SHP77 treated with DMSO at 0.1 percent for 48 hours (cell line): ENCODE measurements at regions not wholly inside any gene's neighbourhood (a gene's known extent, or its start where the extent isn't known, plus 50 kb on each side); places are given as distances from the start of the nearest gene placed in this dataset.

Source experiments
- DNase-seq: peaks from one replicate; lab custom pipeline; 2025; lab: John Stamatoyannopoulos, UW

DNA sequence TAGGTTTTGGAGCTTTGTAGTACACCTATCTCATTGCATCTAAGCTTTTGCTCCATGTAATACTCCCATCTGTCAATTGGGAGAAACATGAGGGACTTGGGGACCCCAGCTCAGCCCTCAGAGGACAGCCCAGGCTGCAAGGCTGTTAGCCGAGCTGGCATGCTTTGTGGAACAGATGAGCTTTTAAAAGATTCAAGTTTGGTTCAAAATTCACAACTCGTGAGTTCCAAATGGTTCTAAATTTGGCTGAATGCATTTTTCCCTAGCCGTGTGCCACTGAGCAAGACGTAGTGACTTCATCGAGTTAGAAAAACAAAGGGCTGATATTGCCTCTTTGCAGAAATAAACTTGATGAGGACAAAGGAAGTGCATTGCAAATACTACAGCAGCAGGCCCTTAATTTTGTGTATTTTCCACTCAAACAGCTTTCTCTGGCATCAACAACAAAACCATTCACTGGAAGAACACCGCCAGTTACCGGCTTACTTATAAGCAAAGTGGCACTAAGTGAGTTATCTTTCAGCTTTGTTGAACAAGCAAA lies 165.0 kb upstream of the HS3ST1 start:
- DNase-seq: no peak

DNA sequence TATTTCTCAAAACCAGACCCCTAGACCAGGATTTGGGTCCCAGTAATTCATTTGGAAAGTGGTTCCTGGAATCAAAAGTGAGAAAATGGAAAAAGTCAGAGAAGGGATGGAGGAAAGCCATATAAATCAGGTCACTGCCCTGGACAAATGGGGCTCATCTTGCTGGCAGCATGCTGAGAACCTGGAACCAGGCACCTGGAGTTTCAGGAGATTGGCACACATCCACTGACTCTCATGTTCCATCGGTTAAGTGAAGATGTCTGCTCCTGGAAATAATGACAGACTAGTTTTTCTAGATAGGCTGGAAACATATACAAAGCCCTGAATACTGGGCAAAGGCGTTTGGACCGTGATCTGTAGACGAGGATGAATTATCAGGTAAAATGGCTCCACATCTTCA lies 163.6 kb upstream of the HS3ST1 start:
- no peak for DNase-seq

DNA sequence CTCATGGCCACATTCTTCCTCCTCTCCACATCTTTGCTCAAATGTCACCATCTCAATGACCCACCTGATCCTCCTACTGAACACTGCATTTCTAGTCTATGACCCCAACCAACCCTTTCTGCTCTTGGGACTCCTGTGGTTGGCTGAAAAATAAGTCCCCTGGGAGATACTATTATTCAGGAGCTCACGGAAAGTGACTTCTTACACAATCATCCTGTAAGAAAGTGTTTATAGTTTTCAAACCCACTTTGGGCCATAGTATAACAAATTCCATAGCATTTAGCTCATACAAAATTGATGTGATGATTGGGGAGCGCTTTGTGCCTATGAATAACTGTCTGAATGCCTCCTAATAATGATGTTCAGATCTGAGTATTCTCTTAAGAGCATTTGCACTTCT lies 161.4 kb upstream of the HS3ST1 start:
- no peak for DNase-seq

DNA sequence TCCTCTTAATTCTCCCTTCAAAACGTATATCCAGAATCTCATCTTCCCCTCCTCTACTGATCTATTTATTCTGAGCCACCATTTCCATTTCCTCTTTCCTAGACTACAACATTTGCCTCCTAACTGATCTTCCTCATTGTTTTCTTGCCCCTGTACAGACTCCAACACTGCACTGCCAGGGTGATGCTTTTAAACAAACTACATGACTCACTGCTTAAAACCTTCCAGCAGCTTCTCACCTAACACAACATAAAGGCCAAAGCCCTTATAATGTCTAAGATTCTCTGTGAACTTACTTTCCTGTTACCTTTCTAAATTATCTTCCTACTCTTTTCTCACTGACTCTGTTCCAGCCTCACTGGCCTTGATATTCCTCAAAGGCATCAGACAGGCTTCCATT lies 161.0 kb upstream of the HS3ST1 start:
- DNase-seq: no peak

DNA sequence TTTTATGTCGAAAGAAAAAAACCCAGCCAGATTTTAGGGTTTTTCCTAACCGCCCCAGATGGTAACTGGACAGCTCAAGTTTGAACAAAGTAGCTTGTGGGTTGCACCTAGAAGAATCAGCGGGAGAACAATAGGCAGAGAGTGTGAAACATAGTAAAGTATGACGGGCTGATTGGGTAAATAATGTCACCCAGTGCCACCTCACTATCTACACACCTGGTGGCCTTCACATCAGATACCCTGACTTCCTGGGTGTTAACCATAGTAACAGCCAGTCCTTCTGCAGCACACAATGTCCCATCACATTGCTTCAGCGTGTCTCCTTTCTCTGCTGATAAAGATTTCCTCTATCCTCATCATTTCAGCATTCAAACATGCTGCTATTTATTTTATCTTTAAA lies 159.1 kb upstream of the HS3ST1 start:
- DNase-seq: no peak

DNA sequence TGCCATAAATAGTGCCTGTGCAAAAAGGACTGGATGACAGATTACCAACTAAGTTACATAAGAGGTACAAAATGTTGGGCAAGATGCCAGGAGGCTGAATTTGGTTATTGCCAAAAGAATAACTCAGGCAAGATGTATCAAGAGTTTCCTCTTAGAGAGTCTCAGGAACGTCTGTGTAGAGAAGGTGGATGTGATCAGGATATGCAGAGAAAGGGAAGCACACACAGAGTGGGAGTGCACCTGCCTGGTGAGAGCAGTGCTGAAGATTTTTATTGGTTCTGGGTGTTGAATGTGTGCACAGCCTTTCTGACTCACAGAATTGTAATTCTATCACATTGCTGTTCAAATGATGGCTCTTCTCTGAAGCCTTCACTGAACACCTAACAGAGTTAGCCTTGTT lies 156.8 kb upstream of the HS3ST1 start:
- DNase-seq: peak; percentile 31

DNA sequence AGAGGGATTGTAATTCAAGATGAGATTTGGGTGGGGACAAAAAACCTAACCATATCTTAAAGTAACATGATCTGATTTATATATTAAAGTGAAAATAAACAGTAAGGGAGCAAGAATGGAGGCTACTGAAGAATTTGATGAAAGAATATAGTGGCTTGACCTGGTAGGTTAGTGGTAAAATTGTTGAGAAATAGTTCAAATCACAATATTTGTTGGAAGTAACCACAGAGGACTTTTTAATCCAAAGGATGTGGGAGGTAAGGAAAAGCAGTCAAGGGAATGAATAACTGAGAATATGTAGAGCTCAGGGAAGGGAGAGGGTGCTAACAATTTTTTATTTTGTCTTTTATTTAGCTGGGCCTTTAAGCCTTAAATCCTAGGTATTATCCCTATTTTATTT lies 139.8 kb upstream of the HS3ST1 start:
- DNase-seq: no peak

DNA sequence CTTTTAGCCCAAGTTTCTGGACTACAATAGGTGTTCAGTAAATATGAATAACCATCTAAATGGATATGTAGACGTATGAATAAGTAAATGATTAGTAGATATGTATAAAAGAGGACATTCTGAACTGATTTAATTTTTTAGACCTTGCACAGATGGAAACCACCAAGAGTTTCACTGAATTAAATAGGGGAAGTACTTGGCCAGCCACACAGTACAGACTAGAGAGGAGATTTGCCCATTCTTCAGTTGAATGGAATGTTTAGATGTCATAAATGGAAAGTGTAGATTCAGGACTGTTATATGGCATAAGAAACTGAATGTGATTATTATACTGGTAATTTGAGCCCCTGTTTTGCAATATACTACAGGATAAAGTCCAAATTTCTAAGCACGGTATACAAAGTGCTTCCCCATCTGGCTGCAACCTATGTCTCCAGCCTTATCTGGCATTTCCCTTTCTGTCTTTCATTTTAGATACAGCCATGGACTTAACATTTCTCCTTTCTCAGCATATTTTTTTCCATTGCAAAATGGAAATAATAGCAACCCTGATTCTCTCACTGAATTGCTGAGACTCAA lies 137.8 kb upstream of the HS3ST1 start:
- DNase-seq: no peak

DNA sequence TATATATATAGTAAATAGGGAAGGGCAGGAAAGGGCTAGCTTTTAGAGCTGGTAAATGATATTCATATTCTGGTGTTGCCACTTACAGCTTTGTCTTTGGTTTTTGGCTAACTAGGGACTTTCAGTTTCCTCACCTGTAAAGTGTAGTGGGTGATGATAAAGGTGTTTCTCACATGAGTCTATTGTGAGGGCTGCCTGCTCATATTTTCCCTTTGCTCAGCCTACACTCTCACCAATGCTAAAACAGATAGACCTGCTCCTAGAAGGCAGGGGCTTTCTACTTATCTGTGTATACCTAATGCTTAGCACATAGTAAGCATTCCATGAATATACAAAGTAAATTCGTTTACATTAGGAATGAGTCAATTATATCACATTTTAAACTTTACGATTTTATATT lies 137.2 kb upstream of the HS3ST1 start:
- DNase-seq: no peak

DNA sequence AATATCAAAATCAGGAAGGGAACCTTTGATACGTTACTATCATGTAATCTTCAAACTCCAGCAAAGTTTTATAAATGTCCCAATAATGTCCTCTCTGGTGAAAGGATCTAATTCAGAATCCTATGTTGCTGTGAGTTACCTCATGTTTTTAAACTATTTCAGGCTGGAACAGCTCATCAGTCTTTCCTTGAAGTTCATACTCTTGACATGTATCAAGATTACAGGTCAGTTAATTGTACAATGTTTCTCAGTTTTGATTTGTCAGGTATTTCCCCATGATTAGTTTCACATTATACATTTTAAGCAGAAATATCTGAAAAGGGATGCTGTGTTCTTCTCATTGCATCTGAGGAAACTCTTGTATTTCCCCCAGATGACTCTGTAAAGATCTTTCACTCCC lies 136.5 kb upstream of the HS3ST1 start:
- DNase-seq: no peak

DNA sequence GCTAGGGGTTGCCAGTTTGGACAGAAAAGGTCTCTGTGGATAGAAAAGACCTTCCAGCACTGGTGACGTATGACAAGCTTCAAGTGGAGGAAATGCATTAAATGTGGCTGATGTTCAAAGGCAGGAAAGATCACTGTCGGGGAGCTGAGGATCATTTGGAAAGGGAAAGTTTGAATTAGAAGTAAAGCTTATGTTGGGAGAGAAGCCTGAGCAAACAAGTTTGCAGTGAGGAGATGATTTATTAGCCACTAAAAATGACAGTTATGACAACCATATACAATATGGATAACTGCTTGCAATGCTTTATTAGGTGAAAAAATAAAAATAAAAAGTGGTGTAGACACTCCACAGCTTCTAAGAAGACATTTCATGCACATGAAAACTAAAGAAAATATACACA lies 135.3 kb upstream of the HS3ST1 start:
- peak; percentile 39 for DNase-seq

DNA sequence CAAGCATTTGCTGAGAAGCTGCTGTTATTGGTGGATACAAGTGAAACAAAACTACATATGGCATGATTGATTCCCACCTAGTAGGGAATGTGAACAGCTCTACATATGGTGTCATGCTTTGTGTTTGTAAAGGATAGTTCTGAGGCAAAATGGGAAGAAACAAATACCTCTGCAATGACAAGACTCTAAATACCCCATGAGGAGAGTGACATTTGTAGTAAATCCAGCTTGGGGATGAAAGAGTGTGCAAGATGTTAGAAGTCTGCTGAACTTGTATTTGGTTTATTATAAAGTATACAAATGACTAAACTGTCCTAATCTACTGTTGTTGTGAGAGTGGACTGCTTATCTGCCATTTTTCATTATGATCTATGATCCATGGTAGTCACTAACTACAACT lies 120.8 kb upstream of the HS3ST1 start:
- no peak for DNase-seq

DNA sequence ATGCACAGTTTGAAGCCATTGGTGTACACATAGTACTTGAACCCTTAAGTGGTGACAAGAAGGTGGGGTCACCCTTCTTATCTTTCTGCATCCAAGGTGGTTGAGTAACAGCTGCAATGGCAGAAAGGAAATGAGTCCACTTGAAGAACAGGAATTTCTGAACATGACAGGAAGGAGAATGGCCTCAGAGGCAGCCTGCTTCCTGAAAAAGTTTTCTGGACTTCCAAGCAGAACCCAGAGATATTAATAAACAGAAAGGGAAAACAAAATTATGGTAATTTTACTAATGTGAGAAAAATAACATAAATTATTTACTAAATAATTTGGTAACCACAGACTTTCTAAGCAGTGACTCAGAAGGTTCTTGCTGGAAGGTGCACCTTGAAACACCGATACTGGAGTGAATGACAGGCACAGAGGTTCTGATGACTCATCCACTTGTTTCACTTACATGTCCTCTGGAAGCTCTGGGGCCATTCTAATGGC lies 119.9 kb upstream of the HS3ST1 start:
- DNase-seq: no peak

DNA sequence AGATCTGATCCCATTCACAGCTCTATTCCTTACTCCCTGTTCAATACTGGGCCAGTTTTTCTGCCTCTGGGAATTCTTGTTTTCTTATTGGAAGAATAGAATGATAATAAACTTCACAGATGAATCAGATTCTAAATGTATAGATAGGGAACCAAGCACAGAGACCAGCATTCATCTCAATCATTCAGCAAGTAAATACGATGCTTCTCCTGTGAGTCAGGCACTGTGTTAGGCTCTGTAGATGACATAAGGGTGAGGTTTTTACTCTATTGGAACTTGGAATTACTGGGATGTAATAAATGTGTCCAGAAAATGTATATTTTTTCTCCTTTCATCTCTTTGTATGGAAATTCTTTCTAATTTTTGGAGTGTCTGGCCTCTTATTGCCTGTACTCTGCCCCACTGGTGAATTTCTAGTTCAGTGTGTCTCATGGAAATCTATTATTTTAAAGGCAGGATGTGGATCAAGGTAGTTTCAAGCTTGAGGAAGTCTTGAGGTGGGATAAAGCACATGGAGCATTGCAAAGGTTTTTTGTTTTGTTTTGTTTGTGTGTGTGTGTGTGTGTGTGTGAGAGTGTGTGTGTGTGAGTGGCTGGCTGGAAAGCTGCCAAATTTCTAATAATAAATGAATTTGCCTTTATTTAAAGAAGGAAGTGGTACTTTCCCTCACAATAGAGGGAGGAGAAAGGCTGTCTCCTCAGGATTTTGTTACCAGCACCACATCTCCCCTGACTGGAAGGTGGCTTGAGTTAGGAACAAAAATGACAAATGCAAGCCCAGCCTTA lies 117.9 kb upstream of the HS3ST1 start:
- DNase-seq: no peak

DNA sequence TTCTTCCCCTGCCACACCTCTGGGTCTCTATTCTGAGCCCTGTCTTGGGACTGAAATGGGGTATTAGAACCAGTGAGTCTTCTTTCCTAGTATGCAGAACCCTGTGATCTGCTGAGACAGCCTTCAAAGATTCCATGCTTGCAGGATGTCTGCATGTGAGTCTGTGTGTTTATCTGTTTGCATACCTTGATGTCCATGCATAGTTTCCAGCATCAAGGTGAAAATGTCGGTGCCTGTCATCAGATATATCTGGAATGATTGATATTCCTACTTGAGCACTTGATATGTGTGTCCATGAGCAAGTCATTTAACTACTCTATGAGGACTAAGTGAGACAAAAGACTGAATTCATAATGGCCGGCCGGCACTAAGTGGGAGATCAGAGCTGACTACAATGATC lies 117.0 kb upstream of the HS3ST1 start:
- DNase-seq: no peak

DNA sequence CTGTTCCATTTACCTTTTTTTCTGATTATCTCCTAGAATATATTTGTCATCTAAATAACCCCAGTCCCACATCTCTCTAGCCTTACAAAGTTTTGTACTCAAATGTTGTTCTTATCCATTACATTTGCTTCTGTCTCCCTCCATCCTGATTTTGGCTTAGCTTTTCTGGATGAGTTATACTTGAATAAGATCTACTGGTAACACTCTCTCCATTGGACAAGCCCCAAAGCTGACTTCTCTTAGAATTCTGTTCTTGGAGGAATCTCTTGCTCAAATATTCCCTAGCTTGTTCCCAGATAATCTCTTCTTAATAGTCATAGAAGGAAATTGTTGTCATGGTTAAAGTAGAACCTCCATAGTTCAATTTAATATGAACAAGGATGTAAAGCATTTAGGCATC lies 115.5 kb upstream of the HS3ST1 start:
- no peak for DNase-seq

DNA sequence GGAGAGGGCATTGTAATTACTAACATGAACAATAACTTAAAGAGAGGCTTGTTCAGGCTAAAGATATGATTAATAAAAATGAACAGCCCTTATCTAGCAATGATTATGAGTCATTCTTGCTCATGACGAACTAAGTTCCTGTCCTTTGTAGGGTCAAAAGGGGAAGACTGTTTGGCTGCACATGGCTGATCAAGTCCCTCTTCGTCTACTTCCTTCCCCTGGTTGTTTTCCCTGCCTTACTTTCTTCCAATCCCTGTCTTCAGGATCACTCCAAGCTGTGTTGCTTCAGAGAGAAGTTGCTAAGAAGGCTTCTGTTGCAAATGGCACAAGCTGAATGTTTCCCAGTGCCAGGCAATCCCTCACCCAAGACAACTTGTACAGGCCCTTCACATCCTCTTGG lies 115.0 kb upstream of the HS3ST1 start:
- no peak for DNase-seq

DNA sequence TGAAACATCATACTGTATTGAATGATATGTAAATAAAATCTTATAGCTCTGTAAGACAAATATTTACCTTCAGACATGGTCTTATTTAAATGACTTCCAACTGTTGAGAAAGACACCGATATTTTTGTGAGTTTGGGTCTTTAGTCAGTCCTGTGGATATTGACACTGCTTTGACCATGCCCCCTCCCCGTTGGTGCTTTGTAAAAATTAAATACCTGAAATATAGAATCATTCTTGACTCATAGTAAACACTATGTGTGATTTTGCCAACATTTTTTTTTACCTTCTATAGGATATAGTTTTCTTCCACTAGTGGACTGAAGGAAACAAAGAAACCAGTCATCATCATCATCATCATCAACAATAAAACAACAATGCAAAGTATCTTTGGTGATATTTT lies 114.3 kb upstream of the HS3ST1 start:
- no peak for DNase-seq

DNA sequence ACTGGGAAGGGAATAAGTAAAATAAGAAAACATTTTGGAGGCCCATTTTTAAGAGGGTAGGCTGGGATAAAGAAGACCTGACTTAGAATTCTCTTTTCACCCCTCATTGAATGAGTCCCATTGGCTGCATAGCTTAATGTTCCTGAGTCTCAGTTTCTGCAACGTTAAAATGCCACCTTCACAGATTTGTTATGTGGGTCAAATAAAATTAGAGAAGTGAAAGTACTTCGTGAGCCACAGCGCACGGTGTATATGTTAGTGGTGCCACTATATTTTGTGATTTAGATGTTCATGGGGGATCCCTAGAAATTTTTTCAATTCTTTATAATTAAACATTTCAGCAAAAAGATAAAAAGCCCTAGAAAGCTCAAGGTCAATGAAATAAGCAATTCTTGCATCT lies 109.2 kb upstream of the HS3ST1 start:
- DNase-seq: no peak

DNA sequence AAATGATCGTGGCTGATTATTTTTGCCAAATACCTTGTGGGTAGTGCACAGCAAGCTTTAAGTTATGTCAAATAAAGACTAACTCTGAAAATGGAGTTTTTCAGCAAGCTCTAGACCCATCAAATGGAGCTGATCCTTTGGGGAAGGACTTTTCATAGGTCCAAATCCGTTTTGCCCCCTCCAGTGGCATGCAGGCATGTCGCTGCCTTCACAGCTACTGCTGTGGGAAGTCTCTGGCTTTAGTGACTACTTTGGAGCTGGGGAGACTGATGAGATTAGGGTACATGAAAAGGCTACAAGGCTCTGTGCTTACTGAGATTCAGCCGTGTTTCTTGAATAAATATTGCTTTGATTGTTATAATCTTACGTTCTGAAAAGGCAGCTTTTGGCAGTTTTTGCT lies 106.6 kb upstream of the HS3ST1 start:
- no peak for DNase-seq

DNA sequence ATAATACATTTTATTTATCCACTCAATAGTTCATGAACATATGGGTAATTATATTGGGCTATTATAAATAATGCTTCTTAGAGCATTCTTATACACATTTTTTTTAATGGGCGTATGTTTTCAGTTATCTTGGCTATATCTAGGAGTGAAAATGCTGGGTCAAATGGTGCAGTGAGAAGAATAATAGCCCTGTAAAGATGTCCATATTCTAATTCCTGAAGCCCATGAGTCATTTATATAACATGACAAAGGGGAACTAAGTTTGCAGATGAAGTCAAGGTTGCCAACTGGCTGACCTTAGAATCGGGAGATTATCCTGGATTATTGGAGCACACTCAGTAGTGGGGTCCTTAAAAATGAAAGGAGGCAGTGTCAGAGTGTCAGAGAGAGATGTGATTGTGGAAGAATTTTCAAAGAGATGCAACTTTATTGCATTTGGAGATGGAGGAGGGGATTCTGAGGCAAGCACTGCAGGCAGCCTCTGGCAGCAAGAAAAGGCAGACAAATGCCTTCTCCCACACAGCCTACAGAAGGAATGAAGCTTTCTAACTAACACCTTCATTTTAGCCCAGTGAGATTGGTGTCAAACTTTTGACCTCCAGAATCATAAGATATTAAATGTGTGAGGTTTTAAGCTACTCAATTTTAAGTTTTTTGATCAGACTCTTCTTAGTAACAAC lies 106.1 kb upstream of the HS3ST1 start:
- no peak for DNase-seq

DNA sequence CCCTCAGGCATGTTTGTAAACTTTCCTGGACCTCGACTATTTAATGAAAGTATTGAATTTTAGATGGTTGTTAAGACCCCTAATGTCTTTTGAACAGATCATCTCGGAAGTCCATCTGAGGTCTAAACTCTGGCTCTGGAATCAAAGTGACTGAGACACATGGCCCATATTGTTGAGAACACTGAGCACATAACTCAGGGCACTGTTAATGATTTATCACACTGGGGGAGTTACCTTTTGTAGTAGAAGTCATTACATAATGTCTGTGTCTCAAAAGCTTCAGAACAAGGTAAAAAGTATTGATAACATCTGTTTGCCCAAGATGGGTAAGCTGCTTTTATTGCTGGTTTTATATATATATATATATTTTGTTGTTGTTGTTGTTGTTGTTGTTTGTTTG lies 103.4 kb upstream of the HS3ST1 start:
- no peak for DNase-seq

DNA sequence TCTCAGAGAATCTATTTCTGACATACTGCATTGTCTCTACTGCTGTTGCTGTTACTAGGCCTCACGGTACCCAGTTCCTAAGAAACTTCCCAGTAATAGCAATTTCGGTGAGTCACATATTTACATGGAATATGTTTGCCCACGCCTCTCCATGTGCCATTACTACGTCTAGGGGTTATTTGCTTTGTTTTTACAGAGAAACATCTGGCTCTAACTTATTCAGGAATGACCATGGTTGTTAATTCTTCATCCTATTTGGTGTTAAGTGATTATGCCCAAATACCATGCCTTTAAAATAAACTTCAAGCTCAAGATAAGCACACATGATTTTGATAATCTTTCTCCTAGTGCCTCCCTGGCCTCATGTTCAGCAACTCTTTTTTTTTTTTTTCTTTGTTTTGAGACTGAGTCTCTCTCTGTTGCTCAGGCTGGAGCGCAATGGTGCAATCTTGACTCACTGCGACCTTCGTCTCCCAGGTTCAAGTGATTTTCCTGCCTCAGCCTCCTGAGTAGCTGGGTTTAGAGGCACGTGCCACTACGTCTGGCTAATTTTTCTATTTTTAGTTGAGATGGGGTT lies 101.0 kb upstream of the HS3ST1 start:
- DNase-seq: no peak
